Lower leg skin (tissue), 4 donors: ENCODE measurements at regions not wholly inside any gene's neighbourhood (a gene's known extent, or its start where the extent isn't known, plus 50 kb on each side); places are given as distances from the start of the nearest gene placed in this dataset.

Source experiments
- DNase-seq, 2 donors: peaks; one replicate each; pipeline ENCODE4 v3.0.0-alpha.2; 2019; ENCODE audit warnings: low spot score in 2 of 2
- H3K4me3 ChIP-seq: fragments of 200-600 bp; sonication (generic); 2 replicates; pipeline ENCODE4 v1.5.1; 2017; ENCODE audit warnings: mild to moderate bottlenecking, low read depth; ENCODE audit not compliant: poor library complexity, severe bottlenecking
- POLR2A ChIP-seq, 2 donors: fragments of 450-650 bp; IDR thresholded peaks; one replicate each; pipeline ENCODE4 v1.6.1; 2016 to 2017; ENCODE audit warnings: antibody characterized with exemption in 2 of 2, mild to moderate bottlenecking in 1 of 2, moderate library complexity in 1 of 2
- WGBS, 2 donors: methylation state at CpG; one replicate each; pipeline ENCODE4 v1.1.5; 2018; 5-methylcytosine and 5-hydroxymethylcytosine counted together
- intact Hi-C: fragments of 100-400 bp; cut with DNase I; formaldehyde crosslinking; loops from one replicate; pipeline ENCODE4 v1.15.0; 2023; ENCODE audit warnings: low total_unique reads
- TF ChIP-seq, protein P1 (sequence below), 3 donors: fragments of 450-650 bp; IDR thresholded peaks; one replicate each; pipeline ENCODE4 v1.5.1; 2016; ENCODE audit warnings: antibody characterized with exemption in 3 of 3, mild to moderate bottlenecking in 3 of 3, moderate library complexity in 2 of 3

DNA sequence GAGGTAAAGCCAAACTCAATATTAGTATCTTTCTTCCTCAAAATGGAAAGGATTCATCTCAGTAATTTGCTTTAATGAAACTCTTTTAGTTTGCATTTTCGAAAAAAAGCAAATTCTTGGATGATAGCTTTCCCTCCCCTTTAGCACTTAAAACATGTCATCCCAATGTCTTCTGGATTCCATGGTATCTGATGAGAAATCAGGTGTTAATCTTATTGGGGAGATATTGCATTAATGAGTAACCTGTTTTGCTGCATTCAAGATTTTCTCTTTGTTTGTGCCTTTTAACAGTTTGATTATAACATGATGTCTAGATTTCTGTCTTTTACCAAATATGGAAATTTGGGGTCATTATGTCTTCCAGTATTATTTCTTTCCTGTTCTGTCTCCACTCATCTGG lies 405.1 kb upstream of the FOXG1 start:
- intact Hi-C loops, result no loop called here
- H3K4me3 ChIP-seq, result no peak overlapping the region
- TF ChIP-seq, protein P1, sequence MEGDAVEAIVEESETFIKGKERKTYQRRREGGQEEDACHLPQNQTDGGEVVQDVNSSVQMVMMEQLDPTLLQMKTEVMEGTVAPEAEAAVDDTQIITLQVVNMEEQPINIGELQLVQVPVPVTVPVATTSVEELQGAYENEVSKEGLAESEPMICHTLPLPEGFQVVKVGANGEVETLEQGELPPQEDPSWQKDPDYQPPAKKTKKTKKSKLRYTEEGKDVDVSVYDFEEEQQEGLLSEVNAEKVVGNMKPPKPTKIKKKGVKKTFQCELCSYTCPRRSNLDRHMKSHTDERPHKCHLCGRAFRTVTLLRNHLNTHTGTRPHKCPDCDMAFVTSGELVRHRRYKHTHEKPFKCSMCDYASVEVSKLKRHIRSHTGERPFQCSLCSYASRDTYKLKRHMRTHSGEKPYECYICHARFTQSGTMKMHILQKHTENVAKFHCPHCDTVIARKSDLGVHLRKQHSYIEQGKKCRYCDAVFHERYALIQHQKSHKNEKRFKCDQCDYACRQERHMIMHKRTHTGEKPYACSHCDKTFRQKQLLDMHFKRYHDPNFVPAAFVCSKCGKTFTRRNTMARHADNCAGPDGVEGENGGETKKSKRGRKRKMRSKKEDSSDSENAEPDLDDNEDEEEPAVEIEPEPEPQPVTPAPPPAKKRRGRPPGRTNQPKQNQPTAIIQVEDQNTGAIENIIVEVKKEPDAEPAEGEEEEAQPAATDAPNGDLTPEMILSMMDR (IDR thresholded peaks at IDR 0.05), result no peak
- no peak for TF ChIP-seq POLR2A (IDR thresholded peaks at IDR 0.05)
- no peak for DNase-seq
- WGBS, 2 donors, result 81 to 86% methylated on average over 1 of the region's 1 CpG

DNA sequence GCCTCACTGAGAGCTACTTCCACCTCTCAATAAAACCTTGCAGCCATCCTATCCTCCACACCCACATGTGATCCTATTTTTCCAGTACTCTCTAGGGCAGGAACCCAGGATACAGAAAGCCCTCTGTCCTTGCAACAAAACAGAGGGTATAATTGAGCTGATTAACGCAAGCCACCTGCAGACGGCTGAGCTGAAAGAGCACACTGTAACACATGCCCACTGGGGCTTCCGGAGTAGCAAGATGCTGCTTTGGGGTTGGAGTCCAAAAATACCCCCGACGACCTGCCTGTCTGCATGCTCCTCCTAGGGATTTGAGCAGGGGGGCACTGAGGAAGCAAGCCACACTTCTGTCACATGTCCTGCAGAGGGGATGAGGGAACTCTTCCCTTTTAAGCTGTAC lies 401.1 kb upstream of the FOXG1 start:
- no peak for DNase-seq
- no peak for TF ChIP-seq POLR2A (IDR thresholded peaks at IDR 0.05)
- TF ChIP-seq, protein P1 (IDR thresholded peaks at IDR 0.05), result no peak
- H3K4me3 ChIP-seq, result no peak overlapping the region
- intact Hi-C loops, result no loop called here
- WGBS, 2 donors, result 80 to 84% methylated on average over 5 of the region's 5 CpGs

DNA sequence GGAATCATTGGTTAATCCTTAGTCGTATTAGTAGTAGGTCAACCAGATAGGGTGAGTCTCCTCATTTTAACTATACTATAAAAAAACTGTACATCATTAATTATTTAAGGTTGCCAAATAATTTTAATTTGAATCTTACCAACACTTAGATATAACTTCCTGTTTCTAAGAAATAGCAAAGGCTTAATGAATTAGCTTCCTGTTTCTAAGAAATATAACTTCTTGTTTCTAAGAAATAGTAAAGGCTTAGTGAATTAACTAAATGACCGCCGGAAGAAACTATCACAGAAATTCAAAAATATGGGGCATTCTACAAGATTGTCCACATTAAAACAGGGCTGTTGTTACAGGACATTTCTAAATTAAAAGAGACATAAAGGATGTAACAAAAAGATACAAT lies 392.9 kb upstream of the FOXG1 start:
- no peak for TF ChIP-seq POLR2A (IDR thresholded peaks at IDR 0.05)
- TF ChIP-seq, protein P1 (IDR thresholded peaks at IDR 0.05), result no peak
- no peak for DNase-seq
- intact Hi-C loops, result no loop called here
- H3K4me3 ChIP-seq, result no peak overlapping the region
- 73 to 84% methylated on average over 3 of the region's 3 CpGs for WGBS, 2 donors

DNA sequence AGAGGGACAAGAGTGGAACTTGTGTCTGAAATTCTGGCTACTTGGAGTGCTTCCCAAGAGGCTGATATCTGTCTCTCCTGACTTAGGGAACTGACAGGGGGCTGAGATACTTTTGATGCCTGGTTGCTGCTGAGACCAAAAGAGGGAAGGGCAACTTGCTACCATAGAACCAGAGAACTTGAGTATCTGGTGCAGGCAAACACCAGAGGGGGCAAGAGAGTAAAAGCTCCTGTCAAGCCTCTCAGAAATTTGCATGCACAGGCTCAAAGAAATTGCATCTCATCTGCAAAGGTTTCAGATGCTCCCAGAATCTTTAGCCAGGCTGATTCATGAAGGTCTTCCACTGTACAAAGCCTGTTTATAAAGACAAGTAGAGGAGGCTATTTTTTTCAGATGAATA lies 391.3 kb upstream of the FOXG1 start:
- intact Hi-C loops, result no loop called here
- DNase-seq, result no peak
- H3K4me3 ChIP-seq, result no peak overlapping the region
- TF ChIP-seq, protein P1 (IDR thresholded peaks at IDR 0.05), result no peak
- TF ChIP-seq POLR2A (IDR thresholded peaks at IDR 0.05), result no peak

DNA sequence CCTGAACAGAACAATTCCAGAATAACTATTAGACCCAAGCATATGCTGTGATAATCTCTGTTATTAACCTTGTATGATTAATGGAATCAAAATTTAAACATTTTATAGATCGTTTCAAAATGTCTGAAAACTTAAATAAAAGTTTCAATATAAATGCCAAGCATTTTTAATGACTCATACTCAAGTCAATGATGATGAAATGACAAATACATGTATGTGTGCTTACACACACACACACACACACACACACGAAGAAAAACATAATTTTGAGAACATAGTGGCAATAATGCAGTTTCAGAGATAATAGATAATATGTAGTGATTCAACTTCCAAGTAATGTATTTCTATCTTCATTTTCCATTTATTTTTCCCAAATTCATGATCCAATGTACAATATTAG lies 384.9 kb upstream of the FOXG1 start:
- intact Hi-C loops, result no loop called here
- WGBS, 2 donors, result 35 to 44% methylated on average over 2 of the region's 2 CpGs
- TF ChIP-seq POLR2A (IDR thresholded peaks at IDR 0.05), result no peak
- TF ChIP-seq, protein P1 (IDR thresholded peaks at IDR 0.05), result no peak
- no peak for DNase-seq
- H3K4me3 ChIP-seq, result no peak overlapping the region

DNA sequence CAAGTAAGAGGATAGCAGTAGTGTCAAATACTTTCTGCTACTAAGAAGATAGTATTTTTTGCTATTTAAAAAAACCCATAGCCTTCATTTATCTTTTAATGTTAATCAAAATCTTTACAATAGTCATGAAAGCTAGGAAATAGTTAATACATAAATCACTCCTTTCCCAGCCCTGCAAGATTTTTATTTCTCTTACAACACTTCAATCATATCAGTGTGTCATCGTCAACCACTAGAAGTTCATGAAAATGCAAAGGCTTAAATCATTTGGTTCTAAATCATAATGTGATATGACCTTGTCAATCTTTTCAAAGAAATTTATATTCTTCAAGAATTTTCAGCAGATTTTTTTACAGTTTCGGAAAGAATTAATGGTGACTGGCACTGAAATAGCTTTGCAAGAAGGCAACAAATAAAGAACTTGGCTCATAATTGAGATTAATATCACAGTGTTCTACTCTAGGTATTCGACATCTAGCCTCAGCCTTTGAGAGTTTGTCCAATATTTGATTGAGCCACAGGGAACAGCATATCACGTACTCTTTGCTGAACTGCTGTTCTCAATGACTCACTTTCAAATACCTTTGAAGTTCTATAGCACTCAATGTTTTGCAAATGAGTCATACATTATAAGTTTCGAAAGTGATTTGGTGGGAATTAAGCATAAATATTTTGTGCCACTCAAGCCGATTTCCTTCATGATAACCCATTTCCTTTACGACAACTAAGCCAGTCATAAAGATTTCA lies 384.0 kb upstream of the FOXG1 start:
- H3K4me3 ChIP-seq, result no peak overlapping the region
- intact Hi-C loops, result no loop called here
- no peak for DNase-seq
- TF ChIP-seq POLR2A (IDR thresholded peaks at IDR 0.05), result no peak
- WGBS, 2 donors, result 50 to 52% methylated on average over 7 of the region's 7 CpGs
